ENCODE measurements at regions not wholly inside any gene's neighbourhood (a gene's known extent, or its start where the extent isn't known, plus 50 kb on each side); places are given as distances from the start of the nearest gene placed in this dataset.

GRCh38 chr3:25151903-25152295, 276.2 kb upstream of the RARB start:
- TF ChIP-seq ZFX (IDR thresholded peaks at IDR 0.05) (no peak), CTCF (conservative IDR thresholded peaks at IDR 0.05) (no peak)

Data from C4-2B (cell line).